ENCODE measurements at regions not wholly inside any gene's neighbourhood (a gene's known extent, or its start where the extent isn't known, plus 50 kb on each side); places are given as distances from the start of the nearest gene placed in this dataset.

DNA sequence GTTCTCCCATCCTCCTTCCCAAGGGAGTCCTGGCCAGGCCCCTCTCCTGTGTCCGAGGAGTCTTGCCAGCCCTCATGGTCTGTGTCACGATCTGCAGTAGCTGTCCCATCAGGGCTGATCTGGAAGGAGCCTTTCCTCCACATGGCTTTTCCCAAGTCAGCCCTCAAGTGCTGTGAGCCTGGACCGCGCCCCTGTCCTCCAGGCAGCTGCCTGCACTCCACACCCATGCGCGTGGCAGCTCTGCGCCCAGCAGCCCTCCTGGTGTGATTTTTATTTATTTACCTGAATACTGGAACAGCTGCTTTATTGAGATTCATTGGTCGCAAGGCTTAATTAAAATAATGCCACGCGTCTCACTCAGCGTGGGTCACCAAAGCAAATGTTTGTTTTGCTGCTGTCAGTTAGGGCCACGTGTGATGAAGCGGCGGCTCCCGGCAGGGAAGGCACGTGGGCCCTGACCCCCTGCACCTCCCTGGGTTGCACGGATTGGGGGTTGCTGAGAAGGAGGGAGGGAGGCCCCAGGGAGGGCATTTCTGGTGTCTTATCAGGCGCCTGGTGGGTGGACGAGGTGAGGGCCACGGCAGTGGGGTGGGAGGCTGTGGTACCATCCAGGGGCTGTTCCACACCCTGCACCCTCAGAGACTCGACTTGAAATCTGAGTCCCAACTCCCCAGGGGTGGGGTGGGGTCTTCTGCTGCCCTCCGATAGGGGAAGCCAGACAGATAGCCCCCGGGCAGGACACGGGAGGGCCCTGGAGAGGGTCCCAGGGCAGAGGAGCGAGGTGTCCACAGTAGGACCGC lies 206.3 kb upstream of the C14orf180 start:
- no peaks in the 10 kb centered on the region for H3K4me1 ChIP-seq (ENCODE audit: control insufficient read depth, insufficient read depth, low read length)

GRCh38 chr14:104373855-104374717 lies 205.5 kb upstream of the C14orf180 start:
- H3K27me3 ChIP-seq (ENCODE audit: control insufficient read depth, insufficient read depth, low read length), result no peaks in the 10 kb centered on the region
- H3K4me3 ChIP-seq (ENCODE audit: low read length), result no peak overlapping the region
- no peak overlapping the region for H3K4me2 ChIP-seq (ENCODE audit: low read length)
- H3K36me3 ChIP-seq (ENCODE audit: insufficient read depth, low read length), result no peaks in the 10 kb centered on the region
- no peaks in the 10 kb centered on the region for H3K9me3 ChIP-seq (replicated peaks; ENCODE audit: low read length)
- H3K9ac ChIP-seq (ENCODE audit: low read depth, low read length), result no peak overlapping the region
- no peaks in the 10 kb centered on the region for H3K4me1 ChIP-seq (ENCODE audit: control insufficient read depth, insufficient read depth, low read length)

More for the DNA sequence above, 206.3 kb upstream of the C14orf180 start:
- H3K9me3 ChIP-seq (replicated peaks; ENCODE audit: low read length), result no peaks in the 10 kb centered on the region
- no peak overlapping the region for H3K9ac ChIP-seq (ENCODE audit: low read depth, low read length)
- H3K27me3 ChIP-seq (ENCODE audit: control insufficient read depth, insufficient read depth, low read length), result no peaks in the 10 kb centered on the region
- H3K4me2 ChIP-seq (ENCODE audit: low read length), result no peak overlapping the region
- no peak overlapping the region for H3K4me3 ChIP-seq (ENCODE audit: low read length)
- H3K36me3 ChIP-seq (ENCODE audit: insufficient read depth, low read length), result no peaks in the 10 kb centered on the region

DNA sequence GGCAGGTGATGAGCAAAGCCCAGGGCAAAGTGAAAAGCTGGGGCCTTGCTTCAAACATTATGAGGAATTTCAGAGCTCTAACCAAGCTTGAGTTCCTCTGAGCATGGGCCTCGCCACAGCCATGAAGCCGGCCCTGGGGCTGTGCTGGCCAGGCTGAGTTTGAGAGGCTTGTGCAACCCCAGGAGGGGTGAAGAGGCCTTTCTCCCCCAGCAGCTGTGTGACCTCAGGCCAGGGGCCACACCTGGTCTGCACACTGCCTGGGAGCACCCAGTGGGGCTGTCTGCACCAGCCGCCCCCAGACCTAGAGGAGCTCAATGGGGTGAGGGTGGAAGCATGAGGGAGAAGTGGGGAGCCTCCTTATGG lies 204.9 kb upstream of the C14orf180 start:
- H3K27me3 ChIP-seq (ENCODE audit: control insufficient read depth, insufficient read depth, low read length), result no peaks in the 10 kb centered on the region
- H3K4me2 ChIP-seq (ENCODE audit: low read length), result no peak overlapping the region
- no peaks in the 10 kb centered on the region for H3K4me1 ChIP-seq (ENCODE audit: control insufficient read depth, insufficient read depth, low read length)
- H3K9ac ChIP-seq (ENCODE audit: low read depth, low read length), result no peak overlapping the region
- no peaks in the 10 kb centered on the region for H3K9me3 ChIP-seq (replicated peaks; ENCODE audit: low read length)
- H3K4me3 ChIP-seq (ENCODE audit: low read length), result no peak overlapping the region
- H3K36me3 ChIP-seq (ENCODE audit: insufficient read depth, low read length), result no peaks in the 10 kb centered on the region

GRCh38 chr14:104375551-104376201 lies 203.9 kb upstream of the C14orf180 start:
- Histone ChIP-seq H3K27me3 (ENCODE audit: control insufficient read depth, insufficient read depth, low read length) (no peaks in the 10 kb centered on the region), H3K9ac (ENCODE audit: low read depth, low read length) (no peak overlapping the region), H3K9me3 (replicated peaks; ENCODE audit: low read length) (no peaks in the 10 kb centered on the region), H3K36me3 (ENCODE audit: insufficient read depth, low read length) (no peaks in the 10 kb centered on the region), H3K4me2 (ENCODE audit: low read length) (no peak overlapping the region), H3K4me3 (ENCODE audit: low read length) (no peak overlapping the region), H3K4me1 (ENCODE audit: control insufficient read depth, insufficient read depth, low read length) (no peaks in the 10 kb centered on the region)

DNA sequence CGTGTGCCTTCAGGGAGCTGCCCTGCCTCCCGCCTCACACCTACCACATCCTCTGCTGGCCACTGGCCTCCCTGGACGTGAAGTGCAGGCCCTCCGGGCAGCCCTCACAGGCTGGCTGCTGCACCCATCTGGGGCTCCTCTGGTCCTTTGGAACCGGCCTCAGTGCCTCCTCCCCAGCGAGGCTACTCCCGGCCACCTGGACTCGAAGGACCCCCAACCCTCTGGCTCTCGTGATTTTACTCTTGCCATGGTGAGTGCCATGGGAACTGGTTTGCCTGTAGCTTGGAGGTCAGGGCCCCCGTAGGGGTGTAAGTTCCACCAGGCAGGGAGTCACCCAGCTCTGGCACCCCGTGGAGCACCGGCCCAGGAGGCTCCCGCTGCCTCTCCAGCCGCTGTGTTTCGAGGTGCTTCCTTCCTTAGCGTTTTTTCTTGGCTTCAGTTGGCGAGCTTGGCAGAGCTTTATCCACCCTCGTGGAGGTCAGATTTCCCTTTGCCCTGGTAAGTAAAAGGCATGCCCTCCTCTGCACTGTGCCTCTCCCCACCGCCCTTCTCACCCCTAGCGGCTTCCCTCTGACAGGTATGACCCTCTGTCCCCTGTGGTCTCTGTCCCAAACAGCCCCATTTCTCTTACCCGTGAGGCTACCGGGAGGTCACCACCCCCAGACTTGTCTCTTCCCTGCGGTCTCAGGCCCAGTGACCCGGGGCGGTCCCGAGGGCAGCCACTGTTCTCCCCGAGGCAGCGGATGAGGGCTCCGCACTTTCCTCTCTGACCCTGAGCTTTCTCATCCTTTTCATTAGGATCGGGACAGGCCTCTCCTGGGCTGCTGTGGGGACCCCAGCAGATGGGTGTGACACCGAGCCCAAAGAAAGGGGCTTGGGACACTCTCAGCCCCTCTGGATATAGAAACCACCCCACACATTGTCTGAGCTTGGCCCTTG lies 203.1 kb upstream of the C14orf180 start:
- Histone ChIP-seq H3K4me1 (ENCODE audit: control insufficient read depth, insufficient read depth, low read length) (no peaks in the 10 kb centered on the region), H3K4me3 (ENCODE audit: low read length) (no peak overlapping the region), H3K36me3 (ENCODE audit: insufficient read depth, low read length) (no peaks in the 10 kb centered on the region), H3K9ac (ENCODE audit: low read depth, low read length) (no peak overlapping the region), H3K27me3 (ENCODE audit: control insufficient read depth, insufficient read depth, low read length) (no peaks in the 10 kb centered on the region), H3K9me3 (replicated peaks; ENCODE audit: low read length) (no peaks in the 10 kb centered on the region), H3K4me2 (ENCODE audit: low read length) (no peak overlapping the region)

DNA sequence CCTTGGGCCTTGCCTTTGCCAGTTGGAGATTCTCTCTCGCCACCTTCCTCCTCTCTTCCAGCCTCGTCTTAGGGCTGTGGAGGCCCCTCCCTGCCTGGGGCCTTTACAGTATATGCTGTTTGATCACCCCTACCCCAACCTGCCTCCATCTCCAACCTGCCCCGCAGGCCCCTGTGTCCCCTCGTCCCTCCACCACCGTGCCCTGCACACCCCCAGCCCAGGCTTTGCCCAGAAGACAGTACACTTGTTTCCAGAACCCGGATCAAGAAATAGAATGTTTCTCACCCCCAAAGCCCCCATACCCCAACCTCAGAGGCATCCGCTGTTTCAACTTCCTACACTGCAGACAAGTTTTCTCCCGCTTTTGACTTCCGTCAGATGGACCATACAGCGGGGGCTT lies 202.3 kb upstream of the C14orf180 start:
- no peak overlapping the region for H3K9ac ChIP-seq (ENCODE audit: low read depth, low read length)
- no peaks in the 10 kb centered on the region for H3K4me1 ChIP-seq (ENCODE audit: control insufficient read depth, insufficient read depth, low read length)
- H3K36me3 ChIP-seq (ENCODE audit: insufficient read depth, low read length), result no peaks in the 10 kb centered on the region
- H3K4me2 ChIP-seq (ENCODE audit: low read length), result no peak overlapping the region
- no peaks in the 10 kb centered on the region for H3K9me3 ChIP-seq (replicated peaks; ENCODE audit: low read length)
- no peaks in the 10 kb centered on the region for H3K27me3 ChIP-seq (ENCODE audit: control insufficient read depth, insufficient read depth, low read length)
- H3K4me3 ChIP-seq (ENCODE audit: low read length), result no peak overlapping the region

- H3K4me1 ChIP-seq (ENCODE audit: control insufficient read depth, insufficient read depth, low read length), result no peaks in the 10 kb centered on the region
- H3K27me3 ChIP-seq (ENCODE audit: control insufficient read depth, insufficient read depth, low read length), result no peaks in the 10 kb centered on the region
- no peaks in the 10 kb centered on the region for H3K9me3 ChIP-seq (replicated peaks; ENCODE audit: low read length)
- H3K4me2 ChIP-seq (ENCODE audit: low read length), result no peak overlapping the region
- no peaks in the 10 kb centered on the region for H3K36me3 ChIP-seq (ENCODE audit: insufficient read depth, low read length)
- no peak overlapping the region for H3K9ac ChIP-seq (ENCODE audit: low read depth, low read length)
- H3K4me3 ChIP-seq (ENCODE audit: low read length), result no peak overlapping the region
These were observed 200.9 kb upstream of the C14orf180 start for GRCh38 chr14:104378698-104379113.

- no peak overlapping the region for H3K9ac ChIP-seq (ENCODE audit: low read depth, low read length)
- H3K9me3 ChIP-seq (replicated peaks; ENCODE audit: low read length), result no peaks in the 10 kb centered on the region
- no peaks in the 10 kb centered on the region for H3K27me3 ChIP-seq (ENCODE audit: control insufficient read depth, insufficient read depth, low read length)
- H3K4me2 ChIP-seq (ENCODE audit: low read length), result no peak overlapping the region
- H3K36me3 ChIP-seq (ENCODE audit: insufficient read depth, low read length), result no peaks in the 10 kb centered on the region
- H3K4me1 ChIP-seq (ENCODE audit: control insufficient read depth, insufficient read depth, low read length), result no peaks in the 10 kb centered on the region
- H3K4me3 ChIP-seq (ENCODE audit: low read length), result no peak overlapping the region
These were observed 197.0 kb upstream of the C14orf180 start for GRCh38 chr14:104382361-104383087.

DNA sequence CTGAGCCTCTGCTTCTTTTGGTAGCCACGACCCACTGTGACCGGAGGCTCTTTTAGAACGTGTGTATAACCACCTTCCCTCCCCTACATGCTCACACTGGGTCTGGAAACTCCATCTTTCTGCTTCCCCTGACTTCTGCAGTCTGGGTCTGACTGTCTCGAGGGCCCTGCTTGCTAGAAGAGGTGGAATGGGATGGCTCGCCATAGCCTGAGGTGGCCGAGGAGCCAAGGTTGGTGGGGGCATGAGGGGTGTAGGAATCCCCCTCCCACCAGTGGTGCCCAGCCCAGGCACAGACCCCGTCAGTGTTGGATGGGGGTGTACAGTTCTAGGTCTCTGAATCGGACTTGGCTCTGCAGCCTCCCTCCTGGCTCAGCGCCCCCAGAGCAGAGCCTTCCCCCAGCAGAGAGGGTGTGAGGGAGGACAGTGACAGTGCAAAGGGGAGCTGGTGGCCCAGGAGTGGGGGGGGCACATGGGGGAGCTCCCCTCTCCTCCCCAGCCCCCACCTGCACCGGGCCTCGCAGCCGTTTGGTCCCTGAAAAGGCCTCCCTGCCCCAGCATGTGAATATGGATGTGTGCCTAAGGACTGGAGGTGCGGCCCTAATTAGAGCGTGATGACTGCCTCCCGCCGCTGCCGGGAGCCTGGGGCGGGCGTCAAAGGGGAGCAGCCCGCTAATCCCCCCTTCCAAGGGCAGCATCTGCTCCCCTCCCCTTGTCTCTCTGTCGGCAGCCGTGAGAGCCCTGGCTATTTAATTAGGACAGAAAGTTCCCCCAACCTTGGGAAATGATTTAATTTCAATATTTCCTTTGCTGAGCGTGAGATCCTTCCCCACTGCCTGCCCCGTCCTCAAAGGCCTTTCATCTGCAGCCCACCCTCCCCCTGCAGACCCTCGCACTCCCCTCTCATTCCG lies 196.2 kb upstream of the C14orf180 start:
- H3K4me1 ChIP-seq (ENCODE audit: control insufficient read depth, insufficient read depth, low read length), result no peaks in the 10 kb centered on the region
- H3K9me3 ChIP-seq (replicated peaks; ENCODE audit: low read length), result no peaks in the 10 kb centered on the region
- no peaks in the 10 kb centered on the region for H3K36me3 ChIP-seq (ENCODE audit: insufficient read depth, low read length)
- no peak overlapping the region for H3K9ac ChIP-seq (ENCODE audit: low read depth, low read length)
- no peaks in the 10 kb centered on the region for H3K27me3 ChIP-seq (ENCODE audit: control insufficient read depth, insufficient read depth, low read length)
- no peak overlapping the region for H3K4me2 ChIP-seq (ENCODE audit: low read length)
- H3K4me3 ChIP-seq (ENCODE audit: low read length), result no peak overlapping the region
